ENCODE measurements at regions not wholly inside any gene's neighbourhood (a gene's known extent, or its start where the extent isn't known, plus 50 kb on each side); places are given as distances from the start of the nearest gene placed in this dataset.

GRCh38 chr2:57859755-57860154, 186.9 kb upstream of the VRK2 start:
- no peak for DNase-seq (ENCODE audit: low read depth in 1 of 2, low spot score in 1 of 2)
- no peaks in the 10 kb centered on the region for H3K27me3 ChIP-seq
- no peak for TF ChIP-seq CTCF (IDR thresholded peaks at IDR 0.05; ENCODE audit: low read depth, low read length)
- no peak overlapping the region for H3K4me3 ChIP-seq
- H3K9me3 ChIP-seq (ENCODE audit: low read depth): no peaks in the 10 kb centered on the region
- H3K36me3 ChIP-seq: no peaks in the 10 kb centered on the region
- no peaks in the 10 kb centered on the region for H3K4me1 ChIP-seq (ENCODE audit: low read depth)
- H3K27ac ChIP-seq: no peak overlapping the region

GRCh38 chr2:57862153-57862552, 184.5 kb upstream of the VRK2 start:
- H3K4me1 ChIP-seq (ENCODE audit: low read depth): no peaks in the 10 kb centered on the region
- no peak for DNase-seq (ENCODE audit: low read depth in 1 of 2, low spot score in 1 of 2)
- H3K27ac ChIP-seq: no peak overlapping the region
- no peaks in the 10 kb centered on the region for H3K27me3 ChIP-seq
- no peak overlapping the region for H3K4me3 ChIP-seq
- H3K36me3 ChIP-seq: no peaks in the 10 kb centered on the region
- H3K9me3 ChIP-seq (ENCODE audit: low read depth): no peaks in the 10 kb centered on the region
- TF ChIP-seq CTCF (IDR thresholded peaks at IDR 0.05; ENCODE audit: low read depth, low read length): no peak

GRCh38 chr2:57862727-57863126, 183.9 kb upstream of the VRK2 start:
- no peak for TF ChIP-seq CTCF (IDR thresholded peaks at IDR 0.05; ENCODE audit: low read depth, low read length)
- H3K27ac ChIP-seq: no peak overlapping the region
- no peak for DNase-seq (ENCODE audit: low read depth in 1 of 2, low spot score in 1 of 2)
- H3K27me3 ChIP-seq: no peaks in the 10 kb centered on the region
- no peaks in the 10 kb centered on the region for H3K4me1 ChIP-seq (ENCODE audit: low read depth)
- no peak overlapping the region for H3K4me3 ChIP-seq
- H3K9me3 ChIP-seq (ENCODE audit: low read depth): no peaks in the 10 kb centered on the region
- H3K36me3 ChIP-seq: no peaks in the 10 kb centered on the region

GRCh38 chr2:57864926-57865325, 181.7 kb upstream of the VRK2 start:
- H3K9me3 ChIP-seq (ENCODE audit: low read depth): no peaks in the 10 kb centered on the region
- no peak for TF ChIP-seq CTCF (IDR thresholded peaks at IDR 0.05; ENCODE audit: low read depth, low read length)
- no peak overlapping the region for H3K4me3 ChIP-seq
- no peaks in the 10 kb centered on the region for H3K27me3 ChIP-seq
- H3K27ac ChIP-seq: no peak overlapping the region
- H3K36me3 ChIP-seq: no peaks in the 10 kb centered on the region
- H3K4me1 ChIP-seq (ENCODE audit: low read depth): no peaks in the 10 kb centered on the region
- DNase-seq (ENCODE audit: low read depth in 1 of 2, low spot score in 1 of 2): no peak

GRCh38 chr2:57867730-57868129, 178.9 kb upstream of the VRK2 start:
- DNase-seq (ENCODE audit: low read depth in 1 of 2, low spot score in 1 of 2): no peak
- no peak for TF ChIP-seq CTCF (IDR thresholded peaks at IDR 0.05; ENCODE audit: low read depth, low read length)
- Histone ChIP-seq H3K36me3 (no peaks in the 10 kb centered on the region), H3K27ac (no peak overlapping the region), H3K27me3 (no peaks in the 10 kb centered on the region), H3K4me3 (no peak overlapping the region), H3K4me1 (ENCODE audit: low read depth) (no peaks in the 10 kb centered on the region), H3K9me3 (ENCODE audit: low read depth) (no peaks in the 10 kb centered on the region)

- no peaks in the 10 kb centered on the region for H3K4me1 ChIP-seq (ENCODE audit: low read depth)
- no peak for TF ChIP-seq CTCF (IDR thresholded peaks at IDR 0.05; ENCODE audit: low read depth, low read length)
- no peaks in the 10 kb centered on the region for H3K9me3 ChIP-seq (ENCODE audit: low read depth)
- no peak for DNase-seq (ENCODE audit: low read depth in 1 of 2, low spot score in 1 of 2)
- H3K27me3 ChIP-seq: no peaks in the 10 kb centered on the region
- H3K36me3 ChIP-seq: no peaks in the 10 kb centered on the region
- H3K4me3 ChIP-seq: no peak overlapping the region
- no peak overlapping the region for H3K27ac ChIP-seq
Observed at GRCh38 chr2:57868619-57869139, 177.9 kb upstream of the VRK2 start.

Measured in cardiac muscle cell (in vitro differentiated cells and primary cell).